GM12892 (cell line): ENCODE measurements at regions not wholly inside any gene's neighbourhood (a gene's known extent, or its start where the extent isn't known, plus 50 kb on each side); places are given as distances from the start of the nearest gene placed in this dataset.
"Not testable (repeated sequence)": the region's sequence is repeated elsewhere in the genome, so short reads cannot be mapped to it uniquely, and the experiment has no call there.

ENCODE experiments used
- DNase-seq: peaks from one replicate; pipeline ENCODE4 v3.0.0; 2011; ENCODE audit not compliant: insufficient read length
- FAIRE-seq: peaks from 2 replicates; lab custom pipeline; 2011; peaks lifted over from hg19 to GRCh38; lab: Jason Lieb, UNC

DNA sequence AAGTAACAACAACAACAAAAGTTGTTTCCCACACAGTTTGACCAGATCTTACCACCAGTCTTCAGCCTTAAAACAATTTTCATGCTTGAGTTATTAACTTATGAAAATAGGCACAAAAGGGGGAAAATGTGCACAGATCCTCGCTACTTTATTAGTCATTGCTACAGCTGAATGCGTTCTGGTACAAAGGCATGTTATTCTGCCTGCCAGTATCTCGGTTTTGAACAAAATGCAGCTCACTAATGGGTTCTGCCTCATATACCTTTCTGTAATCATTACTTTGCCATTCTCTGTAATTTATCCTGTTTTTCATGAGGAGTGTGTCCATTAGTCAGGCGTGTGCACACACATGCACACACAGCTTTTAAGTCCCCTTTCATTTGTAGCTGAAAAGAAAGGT, 247.6 kb downstream of the BCL2L11 start:
- DNase-seq, FAIRE-seq: not testable (repeated sequence)

DNA sequence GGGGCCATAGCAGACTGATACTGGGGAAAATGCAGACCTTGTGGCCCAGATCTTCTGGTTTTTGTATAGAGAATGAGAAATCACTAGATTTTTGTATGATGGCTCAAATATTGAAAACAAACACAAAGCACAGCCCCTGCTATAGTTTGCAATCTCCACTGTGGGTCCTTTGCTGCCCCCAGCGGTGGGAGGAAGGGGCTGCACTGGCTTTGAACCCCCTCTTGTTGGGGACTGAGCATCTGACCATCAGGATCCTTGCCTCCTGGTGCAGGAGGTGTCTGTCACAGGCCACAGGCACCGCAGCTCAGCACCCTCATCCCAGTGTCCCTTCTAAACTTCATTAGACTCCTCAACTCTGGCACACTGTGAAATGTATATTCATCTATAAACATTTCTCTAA, 252.3 kb downstream of the BCL2L11 start:
- DNase-seq, FAIRE-seq: not testable (repeated sequence)

DNA sequence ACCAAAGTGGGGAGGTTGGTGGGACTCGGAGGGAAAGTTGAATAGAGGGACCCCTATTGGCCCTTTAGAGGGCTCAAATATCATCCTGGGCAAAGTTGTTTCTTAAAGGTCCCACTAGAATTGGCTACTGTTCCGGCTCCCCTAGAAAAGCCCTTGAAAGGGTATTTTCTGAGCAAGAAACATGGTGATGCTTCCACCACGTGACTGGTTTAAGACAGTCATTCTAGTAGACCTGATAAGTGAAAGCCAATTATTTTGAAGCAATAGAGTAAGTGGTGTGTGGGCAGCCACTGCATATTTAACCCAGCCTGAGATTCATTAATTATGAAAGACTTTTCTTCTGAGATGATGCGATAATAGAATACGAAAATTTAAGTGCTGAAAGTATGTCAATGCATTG, 253.3 kb downstream of the BCL2L11 start:
- not testable (repeated sequence) for FAIRE-seq, DNase-seq

DNA sequence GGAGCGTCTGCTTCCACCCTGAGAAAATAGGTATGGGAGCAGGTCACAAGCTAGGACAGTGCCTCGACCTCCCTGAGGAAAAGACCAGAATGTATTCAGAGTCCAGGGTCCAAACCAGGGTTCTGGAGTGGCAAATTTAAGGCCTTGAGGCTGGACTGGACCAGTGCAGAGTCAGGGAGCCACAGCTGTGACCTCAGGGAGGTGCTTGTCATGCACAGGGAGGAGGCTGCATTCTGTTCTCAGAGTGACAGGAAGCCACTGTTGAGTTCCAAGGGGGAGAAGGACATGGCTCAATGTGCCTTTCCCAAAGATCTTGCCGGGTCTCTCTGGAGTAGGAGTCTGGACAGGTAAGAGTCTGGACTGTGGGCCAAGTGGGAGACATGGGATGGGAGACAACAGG, 254.0 kb downstream of the BCL2L11 start:
- not testable (repeated sequence) for FAIRE-seq, DNase-seq

DNA sequence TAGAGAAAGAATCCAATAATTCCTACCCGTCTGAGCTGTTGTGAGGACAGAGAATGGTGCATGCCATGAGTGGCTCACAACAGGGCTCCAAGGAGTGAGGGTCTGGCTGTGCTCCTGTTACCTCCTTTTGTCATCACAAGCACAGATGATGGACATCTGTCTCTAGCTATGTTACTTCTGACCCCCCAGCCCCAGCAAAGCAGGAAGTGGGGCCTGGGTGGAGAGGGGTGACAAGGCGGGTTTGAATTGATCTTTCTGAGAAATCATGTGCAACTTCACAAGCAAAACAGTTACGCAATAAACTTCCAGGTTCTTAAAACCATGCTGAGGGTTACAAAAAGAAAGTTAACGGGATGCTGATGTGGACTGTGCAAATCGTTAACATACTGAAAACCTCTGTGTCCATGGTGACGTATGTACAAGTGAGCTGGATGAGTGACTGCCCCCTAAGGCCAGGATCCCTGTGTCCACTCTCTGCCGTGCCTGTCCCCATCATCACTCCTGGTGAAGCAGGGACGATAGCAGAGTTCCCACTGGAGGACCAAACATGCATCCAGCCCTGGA, 254.7 kb downstream of the BCL2L11 start:
- FAIRE-seq, DNase-seq: not testable (repeated sequence)

DNA sequence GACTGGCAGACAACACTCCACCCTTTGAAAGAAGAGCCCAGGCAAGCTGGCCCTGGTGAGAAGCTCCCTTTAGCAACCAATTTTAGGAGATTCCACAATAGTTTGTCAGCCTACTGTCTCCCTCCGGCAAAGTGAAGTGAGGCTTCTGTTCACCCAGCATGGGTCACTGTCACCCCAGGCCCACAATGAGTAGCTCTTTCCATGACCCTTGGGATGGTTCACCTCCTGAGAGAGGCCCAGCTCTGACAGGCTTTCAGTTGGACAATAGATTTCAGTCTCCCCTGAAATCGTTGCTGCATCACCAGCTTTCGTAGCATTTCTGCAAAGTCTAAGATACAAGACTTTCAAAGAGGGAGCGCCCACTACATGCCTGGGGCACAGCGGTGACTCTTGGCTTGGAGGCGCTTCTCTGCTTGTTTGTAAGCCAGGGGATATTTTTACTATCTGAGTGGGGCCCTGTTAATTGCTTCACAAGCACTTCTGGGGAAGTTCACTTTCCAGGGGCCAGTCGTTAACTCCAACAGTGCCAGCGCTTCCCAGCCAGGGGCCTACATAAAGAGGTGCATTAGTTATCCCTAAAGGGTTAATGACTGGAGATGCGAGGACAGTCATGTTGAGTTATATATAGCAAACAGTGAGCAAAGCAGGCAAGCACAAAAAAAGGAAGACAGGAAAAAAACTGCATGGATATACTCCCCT, 255.7 kb downstream of the BCL2L11 start:
- FAIRE-seq, DNase-seq: not testable (repeated sequence)

DNA sequence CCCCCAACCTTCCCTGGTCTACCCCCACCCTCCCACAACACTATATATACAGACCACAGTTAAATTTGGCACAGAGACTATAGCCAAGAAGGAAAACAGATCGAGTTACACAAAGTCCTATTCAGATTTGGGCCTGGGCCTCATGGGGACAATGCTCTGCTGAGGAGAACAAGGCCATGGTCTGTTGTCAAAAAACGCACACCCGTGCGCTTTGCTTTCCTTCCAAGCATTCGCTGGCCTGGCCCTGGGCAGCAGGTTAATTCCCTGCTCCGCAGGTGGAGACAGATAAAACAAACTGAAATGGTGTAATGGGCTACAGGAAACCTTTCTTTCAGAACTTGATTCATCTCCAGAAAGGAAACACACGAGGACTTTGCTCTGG, 256.2 kb downstream of the BCL2L11 start:
- DNase-seq, FAIRE-seq: not testable (repeated sequence)

DNA sequence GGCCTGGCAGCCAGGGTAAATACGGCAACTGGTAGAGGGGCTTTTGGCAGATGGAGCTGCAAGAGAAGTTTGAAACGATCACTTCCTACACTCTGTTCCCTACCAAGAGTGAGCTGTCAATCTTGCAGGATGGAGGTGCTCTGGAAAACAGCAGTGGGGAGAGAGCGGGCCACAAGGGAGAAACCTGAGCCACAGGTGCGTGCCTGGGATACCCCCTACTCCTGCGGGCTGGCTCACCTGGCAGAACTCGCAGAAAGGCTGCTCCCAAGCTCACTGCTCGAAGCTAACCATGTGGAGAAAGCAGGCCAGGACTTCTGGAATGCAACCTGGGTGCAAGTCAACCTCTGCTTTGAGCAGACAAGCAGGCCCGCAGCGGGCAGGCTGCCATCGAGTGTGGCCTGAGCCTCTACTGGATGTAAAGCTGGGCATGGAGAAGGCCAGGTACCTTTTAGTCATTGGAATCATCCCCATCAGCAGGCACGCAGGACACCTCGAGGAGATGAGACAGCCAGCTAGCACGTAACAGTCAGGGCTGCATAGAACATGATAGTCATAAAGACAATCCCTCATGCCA, 256.8 kb downstream of the BCL2L11 start:
- not testable (repeated sequence) for FAIRE-seq, DNase-seq

DNA sequence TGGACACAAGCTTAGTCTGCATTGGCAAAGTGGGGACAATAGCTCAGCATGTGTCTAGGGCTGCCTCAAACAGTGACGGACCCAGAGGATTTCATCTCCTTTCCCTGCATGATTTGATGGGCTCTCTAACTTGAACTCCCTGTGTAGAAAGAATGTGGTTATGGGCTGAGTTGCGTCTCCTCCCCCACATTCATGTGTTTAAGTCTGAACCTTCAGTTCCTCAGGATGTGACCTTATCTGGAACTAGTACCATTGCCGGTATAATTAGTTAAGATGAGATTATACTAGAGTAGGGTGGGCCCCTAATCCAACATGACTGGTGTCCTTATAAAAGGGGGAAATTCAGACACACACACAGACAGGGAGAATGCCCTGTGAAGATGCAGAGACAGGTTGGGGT, 257.6 kb downstream of the BCL2L11 start:
- DNase-seq, FAIRE-seq: not testable (repeated sequence)

DNA sequence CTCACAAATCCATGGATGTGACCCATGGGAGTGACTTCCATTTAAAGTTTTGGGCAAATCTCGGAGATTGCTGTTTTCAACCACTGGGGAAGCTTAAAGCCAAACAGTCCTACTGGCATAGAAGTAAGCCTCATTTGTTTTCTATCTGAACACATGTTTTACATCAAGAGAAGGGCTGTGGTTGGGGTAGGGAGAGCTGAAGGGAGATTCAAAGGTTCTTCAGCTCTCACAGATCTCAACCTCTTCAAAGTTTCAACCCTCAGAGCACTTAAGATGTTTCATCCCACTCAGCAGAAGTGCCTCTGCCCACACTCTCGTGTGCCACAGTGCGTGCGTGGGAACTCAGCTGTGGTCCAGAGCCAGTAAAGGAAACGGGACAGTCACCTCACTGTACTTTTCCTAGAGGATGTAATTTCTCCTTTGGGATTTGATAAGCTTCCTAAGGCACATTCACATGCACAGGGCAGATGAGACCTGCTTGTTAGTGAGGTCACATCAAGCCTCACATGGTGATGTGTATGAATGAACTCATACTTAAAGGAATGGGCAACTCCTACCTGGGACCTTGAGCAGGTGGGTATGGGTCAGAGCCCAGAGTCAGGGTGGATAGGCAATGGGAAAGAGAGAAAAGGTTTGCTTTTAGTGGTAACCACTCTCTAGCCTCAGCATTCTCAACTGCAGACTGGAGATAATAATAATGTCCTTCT, 260.2 kb downstream of the BCL2L11 start:
- not testable (repeated sequence) for DNase-seq, FAIRE-seq

DNA sequence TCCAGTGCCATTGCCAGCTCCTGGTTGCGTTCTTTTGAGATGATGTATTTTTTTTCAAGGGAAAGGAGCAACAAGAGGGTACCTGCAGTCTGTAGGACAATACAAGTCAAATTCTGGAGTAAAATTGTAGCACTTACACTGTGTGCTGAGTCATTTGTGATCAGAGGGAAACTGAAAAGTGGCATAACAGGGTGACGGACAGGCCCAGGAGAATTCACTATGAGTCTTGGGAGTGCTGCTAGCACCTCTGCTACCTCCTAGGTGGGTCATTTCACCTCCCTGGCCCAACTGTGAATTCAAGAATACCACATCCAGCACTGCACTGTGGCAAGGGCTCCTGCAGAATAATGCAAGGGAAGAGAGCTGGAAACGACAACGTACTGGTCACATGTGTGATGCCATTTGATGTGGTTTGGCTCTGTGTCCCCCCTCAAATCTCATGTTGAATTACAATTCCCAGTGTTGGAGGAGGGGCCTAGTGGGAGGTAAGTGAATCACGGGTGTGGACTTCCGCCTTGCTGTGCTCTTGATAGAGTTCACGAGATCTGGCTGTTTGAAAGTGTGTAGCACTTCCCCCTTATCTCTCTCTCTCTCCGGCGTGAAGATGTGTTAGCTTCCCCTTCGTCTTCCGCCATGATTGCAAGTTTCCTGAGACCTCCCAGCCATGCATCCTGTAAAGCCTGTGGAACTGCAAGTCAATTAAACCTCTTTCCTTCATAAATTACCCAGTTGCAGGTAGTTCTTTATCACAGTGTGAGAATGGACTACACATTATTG, 261.0 kb downstream of the BCL2L11 start:
- FAIRE-seq, DNase-seq: not testable (repeated sequence)

DNA sequence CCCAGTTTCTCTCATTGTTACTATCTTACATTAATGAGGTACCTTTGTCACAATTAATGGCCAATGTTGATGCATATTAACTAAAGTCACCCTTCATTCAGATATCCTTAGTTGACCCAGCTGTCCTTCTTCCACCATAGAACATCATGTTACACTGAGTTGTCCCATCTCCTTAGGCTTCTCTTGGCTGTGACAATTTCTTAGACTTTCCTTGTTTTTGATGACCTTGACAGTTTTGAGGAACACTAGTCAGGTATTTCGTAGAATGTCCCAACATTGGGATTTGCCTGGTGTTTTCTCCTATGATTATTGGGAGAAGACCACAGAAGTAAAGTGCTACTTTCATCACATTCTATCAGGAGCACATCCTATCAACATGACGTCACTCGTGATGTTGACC, 261.8 kb downstream of the BCL2L11 start:
- not testable (repeated sequence) for FAIRE-seq, DNase-seq

DNA sequence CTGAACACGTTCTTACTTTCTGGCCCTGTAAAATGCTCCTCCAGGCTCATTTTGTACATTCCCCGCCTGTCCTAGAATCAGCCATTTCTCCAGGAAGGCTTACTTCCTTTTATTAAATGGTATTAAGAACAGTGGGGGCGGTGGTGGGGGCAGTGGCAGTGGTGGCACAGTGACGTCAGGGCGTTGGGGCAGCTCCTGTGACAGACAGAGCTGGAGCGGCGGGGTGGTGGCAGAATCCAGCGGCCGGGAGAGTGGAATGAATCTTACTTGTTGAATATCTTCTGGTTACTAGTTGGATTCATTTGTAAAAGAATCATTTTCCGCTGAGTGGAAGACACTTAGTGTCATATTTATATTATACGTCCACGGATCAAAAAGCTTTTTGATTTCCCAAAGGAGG, 262.6 kb downstream of the BCL2L11 start:
- DNase-seq, FAIRE-seq: not testable (repeated sequence)

DNA sequence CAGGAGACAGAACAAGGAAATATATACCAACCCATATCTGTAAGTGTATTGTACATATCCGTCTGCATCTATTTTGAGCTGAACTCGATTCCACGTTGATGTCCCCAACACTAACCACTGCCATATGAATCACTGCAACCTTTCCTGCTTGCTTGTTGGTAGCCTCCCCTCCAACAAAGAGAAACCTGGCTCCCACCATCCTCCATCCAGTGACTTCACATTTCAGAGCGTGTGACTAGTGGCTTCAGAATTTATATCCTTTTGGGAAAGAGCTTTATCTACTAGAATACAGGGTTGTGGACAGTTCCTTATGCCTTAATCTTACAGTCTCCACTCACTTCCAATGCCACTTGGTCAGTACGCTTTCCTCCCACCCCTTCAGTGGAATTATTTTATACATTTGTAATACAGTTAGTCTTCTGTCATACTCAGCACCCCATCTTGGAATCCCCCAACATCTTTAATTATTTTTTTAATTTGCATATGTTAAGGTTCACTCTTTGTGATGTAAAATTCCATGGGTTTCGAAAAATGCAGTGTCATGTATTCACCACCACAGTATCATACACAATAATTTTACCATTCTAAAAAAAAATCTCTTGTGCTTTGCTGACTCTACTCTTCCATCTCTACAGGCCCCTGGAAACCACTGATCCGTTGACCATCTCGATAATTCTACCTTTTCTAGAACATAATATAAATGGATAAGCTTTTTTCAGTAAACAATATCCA, 264.7 kb downstream of the BCL2L11 start:
- FAIRE-seq, DNase-seq: not testable (repeated sequence)

DNA sequence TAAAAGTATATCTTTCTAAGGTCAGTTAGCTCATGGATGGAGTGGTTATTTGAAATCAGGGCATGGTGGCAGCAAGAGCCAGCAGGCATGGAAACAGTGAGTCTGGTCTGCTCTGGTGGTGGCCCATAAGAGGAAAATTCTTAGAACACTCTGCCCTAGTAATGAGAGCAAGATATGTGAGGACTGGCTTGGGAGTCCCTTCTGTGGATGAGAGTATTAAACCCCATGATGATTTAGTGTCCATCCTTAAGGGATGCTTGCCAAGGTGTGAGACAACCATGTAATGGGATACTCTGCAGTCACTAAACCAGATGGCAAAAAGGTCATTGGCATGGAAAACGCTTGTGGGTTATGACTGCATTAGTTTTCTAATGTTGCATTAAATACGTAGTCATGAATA, 269.9 kb downstream of the BCL2L11 start:
- not testable (repeated sequence) for DNase-seq, FAIRE-seq

DNA sequence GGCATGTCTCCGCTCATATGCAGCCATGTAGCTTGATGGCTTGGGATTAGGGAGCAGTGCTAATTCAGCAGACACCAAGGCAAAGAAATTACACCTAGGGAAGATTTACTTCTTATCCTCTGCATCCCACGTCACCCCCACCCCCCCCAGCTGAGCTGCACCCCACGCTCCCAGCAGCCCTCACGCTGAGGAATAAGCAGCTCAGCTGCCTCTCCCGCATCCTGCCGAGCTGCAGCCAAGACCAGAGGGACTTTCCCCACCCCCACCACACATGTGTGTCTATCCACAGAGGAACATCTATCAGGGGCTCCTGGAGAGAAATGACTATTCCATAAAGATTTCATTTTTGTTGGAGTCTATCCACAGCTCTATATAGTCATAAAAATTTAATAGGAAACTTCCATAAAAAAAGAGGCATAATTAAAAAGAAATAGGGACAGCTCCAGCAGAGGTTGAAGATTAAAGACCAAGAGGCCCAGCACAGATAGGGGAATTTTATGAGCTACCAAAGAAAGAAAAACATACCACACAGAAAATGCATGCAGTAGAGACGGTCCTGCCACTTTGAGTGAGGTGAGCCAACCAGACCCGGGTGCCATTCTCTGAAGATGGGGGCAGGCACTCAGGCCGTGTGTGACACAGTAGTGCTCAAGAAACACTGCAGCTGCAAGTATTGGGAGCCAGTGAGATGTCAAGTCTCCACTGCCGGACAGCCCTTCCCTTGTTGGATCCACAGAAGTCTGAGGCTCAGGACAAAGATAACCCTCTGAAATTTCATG, 274.8 kb downstream of the BCL2L11 start:
- FAIRE-seq, DNase-seq: not testable (repeated sequence)

DNA sequence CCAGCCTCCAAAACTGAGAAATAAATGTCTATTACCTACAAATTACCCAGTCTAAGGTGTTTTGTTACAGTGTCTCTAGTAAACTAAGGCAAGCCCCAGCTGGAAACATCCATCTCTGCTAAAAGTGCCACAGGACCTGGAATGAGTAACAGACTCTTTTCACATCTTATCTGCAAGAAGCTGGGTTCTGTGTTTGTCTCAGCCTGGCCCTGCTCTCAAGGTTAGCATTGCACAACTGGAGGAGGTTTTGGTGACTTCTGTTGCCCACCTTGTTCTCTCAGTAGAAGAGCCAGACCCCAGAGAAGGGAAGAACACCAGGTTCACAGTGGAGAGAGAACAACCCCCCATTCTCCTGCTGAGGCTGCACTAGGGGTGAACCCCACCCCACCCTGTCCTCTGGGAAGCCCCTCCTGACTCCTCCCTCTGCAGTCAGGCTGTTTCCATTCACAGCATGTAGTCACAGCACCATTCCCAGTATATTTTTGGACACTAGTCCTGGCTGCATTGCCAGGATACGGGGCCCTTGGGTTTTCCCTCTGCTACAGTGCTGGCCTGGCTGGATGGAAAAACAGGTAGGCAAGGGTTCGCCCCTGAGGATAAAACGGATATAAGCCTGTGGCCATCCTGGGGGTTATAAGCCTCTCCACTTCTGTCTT, 280.0 kb downstream of the BCL2L11 start:
- FAIRE-seq, DNase-seq: not testable (repeated sequence)
